HepG2 (cell line): ENCODE measurements at regions not wholly inside any gene's neighbourhood (a gene's known extent, or its start where the extent isn't known, plus 50 kb on each side); places are given as distances from the start of the nearest gene placed in this dataset.

Experiments used
- ATAC-seq: fragments of 200-7000 bp; cut with Tn5 transposase; 3 replicates; pipeline ENCODE4 v1.9.1; 2020; ENCODE audit warnings: mild to moderate bottlenecking, moderate library complexity
- BruUV-seq: library from RNA; stranded (reverse); fragments of 400-500 nt; replicated peaks from 2 replicates; lab custom pipeline; 2021; lab: Mats Ljungman, UMichigan
- CTCF ChIA-PET: fragments of 300-600 bp; formaldehyde crosslinking; extraction: SDS; loops from one replicate; lab custom pipeline; 2021; ENCODE audit warnings: low total read pairs, inconsistent platforms, low intra/inter-chr PET ratio; lab: Yijun Ruan, JAX
- POLR2A ChIA-PET: fragments of 350-600 bp; sonication (Branson Sonifier 250); formaldehyde crosslinking; loops from one replicate; lab custom pipeline; 2020; ENCODE audit warnings: antibody characterized with exemption, inconsistent platforms; lab: Yijun Ruan, JAX
- DNase-seq: peaks from one replicate; pipeline ENCODE4 v3.0.0-alpha.2; 2015; ENCODE audit warnings: low spot score
- FAIRE-seq: peaks from 3 replicates; lab custom pipeline; 2011; peaks lifted over from hg19 to GRCh38; lab: Jason Lieb, UNC
- H2AFZ ChIP-seq: one replicate; pipeline ENCODE4 v1.6.1; 2011; ENCODE audit warnings: low read length, inconsistent platforms
- H3K27ac ChIP-seq: fragments of 300-600 bp; 3 replicates; pipeline ENCODE4 v1.8.0; 2011; ENCODE audit warnings: mixed run types, mild to moderate bottlenecking, mixed read lengths, low read length, inconsistent platforms; ENCODE audit not compliant: insufficient read depth; ENCODE audit errors: extremely low read length
- H3K27me3 ChIP-seq, 2 experiments: fragments of 200-600 bp in 1 of 2; 2 replicates in 1 of 2; 3 replicates in 1 of 2; pipeline versions ENCODE4 v1.6.0 to v1.8.0; 2011; ENCODE audit warnings: low read length in 2 of 2, mild to moderate bottlenecking in 2 of 2, moderate library complexity in 2 of 2, inconsistent platforms in 1 of 2; ENCODE audit not compliant: insufficient read depth in 2 of 2, control insufficient read depth in 1 of 2
- H3K36me3 ChIP-seq, 2 experiments: fragments of 200-600 bp in 1 of 2; replicated peaks in 1 of 2; 2 replicates in 1 of 2; 3 replicates in 1 of 2; pipeline versions ENCODE4 v1.5.1 to v1.8.0; 2011; ENCODE audit warnings: low read length in 2 of 2, inconsistent platforms in 1 of 2; ENCODE audit not compliant: insufficient read depth in 2 of 2, control insufficient read depth in 1 of 2
- H3K4me1 ChIP-seq: 2 replicates; pipeline ENCODE4 v1.5.1; 2012; ENCODE audit warnings: low read length, inconsistent platforms; ENCODE audit not compliant: insufficient read depth
- H3K4me2 ChIP-seq: 2 replicates; pipeline ENCODE4 v1.6.0; 2011; ENCODE audit warnings: low read depth, low read length, inconsistent platforms
- H3K4me3 ChIP-seq, 3 experiments: fragments of 200-600 bp in 1 of 3; sonication (generic), shearing (Covaris generic) in 1 of 3; replicated peaks in 1 of 3; 2 replicates each; pipeline ENCODE4 v1.5.1; 2011 to 2016; ENCODE audit warnings: low read length in 3 of 3, inconsistent platforms in 2 of 3, low read depth in 2 of 3, mild to moderate bottlenecking in 2 of 3, control low read depth in 1 of 3, mixed read lengths in 1 of 3; ENCODE audit not compliant: insufficient read depth in 1 of 3
- H3K79me2 ChIP-seq: one replicate; pipeline ENCODE4 v1.6.1; 2011; ENCODE audit warnings: low read length, inconsistent platforms; ENCODE audit not compliant: insufficient read depth
- H3K9ac ChIP-seq: 2 replicates; pipeline ENCODE4 v1.6.0; 2011; ENCODE audit warnings: mild to moderate bottlenecking, low read depth, low read length, inconsistent platforms; ENCODE audit not compliant: insufficient read depth
- H3K9me3 ChIP-seq: 2 replicates; pipeline ENCODE4 v1.5.1; 2012; ENCODE audit warnings: mild to moderate bottlenecking, low read length
- H4K20me1 ChIP-seq: 2 replicates; pipeline ENCODE4 v1.6.0; 2011; ENCODE audit warnings: inconsistent platforms, mild to moderate bottlenecking, low read length, moderate library complexity; ENCODE audit not compliant: insufficient read depth
- HNRNPL ChIP-seq: fragments of 200-400 bp; formaldehyde crosslinking; IDR thresholded peaks from 2 replicates; pipeline ENCODE4 v1.6.1; 2017; ENCODE audit warnings: mild to moderate bottlenecking, low read depth, low read length
- THYN1 ChIP-seq: sonication (generic); formaldehyde crosslinking; IDR thresholded peaks from 2 replicates; pipeline ENCODE4 v1.8.1; 2023; ENCODE audit warnings: low read depth, mild to moderate bottlenecking, moderate library complexity, missing genetic modification reagents, borderline replicate concordance
- ZNF33A ChIP-seq: sonication (generic); formaldehyde crosslinking; IDR thresholded peaks from 2 replicates; pipeline ENCODE4 v1.5.1; 2020; ENCODE audit warnings: missing genetic modification reagents, mild to moderate bottlenecking, moderate library complexity, borderline replicate concordance
- WGBS: methylation state at CpG from one replicate; pipeline ENCODE4 v1.1.6; 2017; ENCODE audit warnings: low lambda C conversion rate; 5-methylcytosine and 5-hydroxymethylcytosine counted together
- in situ Hi-C: cut with HindIII; loops from 2 replicates; pipeline ENCODE4 v1.10.0; 2017; ENCODE audit warnings: low pct_unique_long_range_greater_than_20kb; ENCODE audit not compliant: extremely low pct_ligation_motif_present
- intact Hi-C: fragments of 100-400 bp; cut with micrococcal nuclease; formaldehyde crosslinking; loops from one replicate; pipeline ENCODE4 v1.10.0; 2022; ENCODE audit not compliant: unreplicated experiment
- TF ChIP-seq, protein P1 (sequence below): sonication (generic); formaldehyde crosslinking; IDR thresholded peaks from 2 replicates; pipeline ENCODE4 v1.5.0; 2020; ENCODE audit warnings: mild to moderate bottlenecking, missing genetic modification reagents, moderate library complexity
- TF ChIP-seq, protein P2 (sequence below): IDR thresholded peaks from 2 replicates; pipeline ENCODE4 v1.6.1; 2016; ENCODE audit warnings: control low read depth
- TF ChIP-seq, protein P3 (sequence below), 2 experiments: sonication (generic) in 1 of 2; formaldehyde crosslinking in 1 of 2; IDR thresholded peaks; 2 replicates each; pipeline versions ENCODE4 v1.4.0 to v1.6.1; 2018 to 2020; ENCODE audit warnings: missing genetic modification reagents in 2 of 2, borderline replicate concordance in 1 of 2, low read depth in 1 of 2, mild to moderate bottlenecking in 1 of 2, missing biosample characterization in 1 of 2

DNA sequence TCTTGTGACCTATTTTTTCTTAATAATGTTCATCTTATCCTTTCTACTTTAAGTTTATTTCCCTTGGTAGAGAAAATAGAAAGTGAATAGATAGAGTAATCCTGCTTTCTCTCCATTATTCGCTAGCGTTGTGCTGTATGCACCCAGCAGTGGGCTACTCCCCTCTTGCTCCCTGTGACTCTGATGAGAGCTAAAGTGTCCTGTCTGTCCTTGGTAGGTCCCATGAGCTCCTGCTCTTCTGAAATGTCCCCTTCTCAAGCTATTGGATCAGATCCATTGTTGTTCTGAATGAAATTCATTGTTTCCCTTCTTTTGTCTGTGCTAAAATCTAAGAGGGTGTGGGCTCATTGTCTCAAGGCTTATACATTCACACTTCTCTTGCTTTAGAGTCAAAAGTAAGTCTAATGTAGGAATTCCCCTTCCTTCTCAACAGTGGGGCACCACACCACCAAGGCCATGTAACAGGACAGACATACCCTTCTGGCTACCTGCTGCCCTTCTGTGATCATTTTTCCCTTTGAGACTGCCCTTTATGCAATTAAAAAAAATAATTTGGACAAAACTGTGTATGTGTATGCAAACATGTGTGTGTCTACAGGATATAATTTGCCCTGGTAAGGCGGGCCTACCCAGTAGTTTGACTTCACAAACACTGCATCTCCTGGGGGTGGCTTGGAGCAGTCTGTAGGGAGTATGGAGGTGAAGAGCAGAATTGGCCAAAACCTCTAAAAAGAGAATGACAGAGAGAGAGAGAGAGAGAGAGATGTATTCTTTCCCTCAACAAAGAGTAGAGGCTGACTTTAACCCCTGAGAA is 167.0 kb upstream of the MYLIP start:
- no peak overlapping the region for H3K4me2 ChIP-seq
- H3K9ac ChIP-seq, result no peak overlapping the region
- H4K20me1 ChIP-seq, result no peaks in the 10 kb centered on the region
- TF ChIP-seq, protein P1, sequence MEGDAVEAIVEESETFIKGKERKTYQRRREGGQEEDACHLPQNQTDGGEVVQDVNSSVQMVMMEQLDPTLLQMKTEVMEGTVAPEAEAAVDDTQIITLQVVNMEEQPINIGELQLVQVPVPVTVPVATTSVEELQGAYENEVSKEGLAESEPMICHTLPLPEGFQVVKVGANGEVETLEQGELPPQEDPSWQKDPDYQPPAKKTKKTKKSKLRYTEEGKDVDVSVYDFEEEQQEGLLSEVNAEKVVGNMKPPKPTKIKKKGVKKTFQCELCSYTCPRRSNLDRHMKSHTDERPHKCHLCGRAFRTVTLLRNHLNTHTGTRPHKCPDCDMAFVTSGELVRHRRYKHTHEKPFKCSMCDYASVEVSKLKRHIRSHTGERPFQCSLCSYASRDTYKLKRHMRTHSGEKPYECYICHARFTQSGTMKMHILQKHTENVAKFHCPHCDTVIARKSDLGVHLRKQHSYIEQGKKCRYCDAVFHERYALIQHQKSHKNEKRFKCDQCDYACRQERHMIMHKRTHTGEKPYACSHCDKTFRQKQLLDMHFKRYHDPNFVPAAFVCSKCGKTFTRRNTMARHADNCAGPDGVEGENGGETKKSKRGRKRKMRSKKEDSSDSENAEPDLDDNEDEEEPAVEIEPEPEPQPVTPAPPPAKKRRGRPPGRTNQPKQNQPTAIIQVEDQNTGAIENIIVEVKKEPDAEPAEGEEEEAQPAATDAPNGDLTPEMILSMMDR (CRISPR knock-in tag), result no peak
- TF ChIP-seq HNRNPL (no peak), ZNF33A (CRISPR knock-in tag) (no peak), THYN1 (CRISPR knock-in tag) (no peak)
- TF ChIP-seq, protein P2, sequence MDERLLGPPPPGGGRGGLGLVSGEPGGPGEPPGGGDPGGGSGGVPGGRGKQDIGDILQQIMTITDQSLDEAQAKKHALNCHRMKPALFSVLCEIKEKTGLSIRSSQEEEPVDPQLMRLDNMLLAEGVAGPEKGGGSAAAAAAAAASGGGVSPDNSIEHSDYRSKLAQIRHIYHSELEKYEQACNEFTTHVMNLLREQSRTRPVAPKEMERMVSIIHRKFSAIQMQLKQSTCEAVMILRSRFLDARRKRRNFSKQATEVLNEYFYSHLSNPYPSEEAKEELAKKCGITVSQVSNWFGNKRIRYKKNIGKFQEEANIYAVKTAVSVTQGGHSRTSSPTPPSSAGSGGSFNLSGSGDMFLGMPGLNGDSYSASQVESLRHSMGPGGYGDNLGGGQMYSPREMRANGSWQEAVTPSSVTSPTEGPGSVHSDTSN, result no peak
- TF ChIP-seq, protein P3, sequence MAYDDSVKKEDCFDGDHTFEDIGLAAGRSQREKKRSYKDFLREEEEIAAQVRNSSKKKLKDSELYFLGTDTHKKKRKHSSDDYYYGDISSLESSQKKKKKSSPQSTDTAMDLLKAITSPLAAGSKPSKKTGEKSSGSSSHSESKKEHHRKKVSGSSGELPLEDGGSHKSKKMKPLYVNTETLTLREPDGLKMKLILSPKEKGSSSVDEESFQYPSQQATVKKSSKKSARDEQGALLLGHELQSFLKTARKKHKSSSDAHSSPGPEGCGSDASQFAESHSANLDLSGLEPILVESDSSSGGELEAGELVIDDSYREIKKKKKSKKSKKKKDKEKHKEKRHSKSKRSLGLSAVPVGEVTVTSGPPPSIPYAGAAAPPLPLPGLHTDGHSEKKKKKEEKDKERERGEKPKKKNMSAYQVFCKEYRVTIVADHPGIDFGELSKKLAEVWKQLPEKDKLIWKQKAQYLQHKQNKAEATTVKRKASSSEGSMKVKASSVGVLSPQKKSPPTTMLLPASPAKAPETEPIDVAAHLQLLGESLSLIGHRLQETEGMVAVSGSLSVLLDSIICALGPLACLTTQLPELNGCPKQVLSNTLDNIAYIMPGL (CRISPR knock-in tag; IDR thresholded peaks at IDR 0.05; ENCODE audit: borderline replicate concordance in 1 of 2, low read depth in 1 of 2), result no peak
- no peaks in the 10 kb centered on the region for H3K79me2 ChIP-seq
- H3K27ac ChIP-seq, result no peak overlapping the region
- H3K27me3 ChIP-seq, result peaks cover 1 to 63% of the 10 kb centered on the region in 2 experiments; a peak in 3 of 5 replicates
- peaks cover 2% of the 10 kb centered on the region for H3K4me1 ChIP-seq
- no peak for FAIRE-seq
- WGBS, result 57% methylated on average over 3 of the region's 3 CpGs
- CTCF ChIA-PET, result no interaction called here
- no peak overlapping the region for H3K4me3 ChIP-seq
- no peak for ATAC-seq
- POLR2A ChIA-PET, result no interaction called here
- no peak overlapping the region for H2AFZ ChIP-seq
- no peaks in the 10 kb centered on the region for H3K36me3 ChIP-seq
- intact Hi-C loops, result no loop called here
- DNase-seq, result no peak
- no peaks in the 10 kb centered on the region for H3K9me3 ChIP-seq
- in situ Hi-C loops, result no loop called here
- no TSS peak for BruUV-seq
